NCI-H2029 treated with DMSO at 0.1 percent for 48 hours (cell line): ENCODE measurements at regions not wholly inside any gene's neighbourhood (a gene's known extent, or its start where the extent isn't known, plus 50 kb on each side); places are given as distances from the start of the nearest gene placed in this dataset.
"Not testable (repeated sequence)": the region's sequence is repeated elsewhere in the genome, so short reads cannot be mapped to it uniquely, and the experiment has no call there.

ENCODE experiments used
- DNase-seq: peaks from one replicate; lab custom pipeline; 2025; lab: John Stamatoyannopoulos, UW

GRCh38 chr22:47354668-47355387 lies 592.4 kb downstream of the TBC1D22A start:
- DNase-seq, result no peak

DNA sequence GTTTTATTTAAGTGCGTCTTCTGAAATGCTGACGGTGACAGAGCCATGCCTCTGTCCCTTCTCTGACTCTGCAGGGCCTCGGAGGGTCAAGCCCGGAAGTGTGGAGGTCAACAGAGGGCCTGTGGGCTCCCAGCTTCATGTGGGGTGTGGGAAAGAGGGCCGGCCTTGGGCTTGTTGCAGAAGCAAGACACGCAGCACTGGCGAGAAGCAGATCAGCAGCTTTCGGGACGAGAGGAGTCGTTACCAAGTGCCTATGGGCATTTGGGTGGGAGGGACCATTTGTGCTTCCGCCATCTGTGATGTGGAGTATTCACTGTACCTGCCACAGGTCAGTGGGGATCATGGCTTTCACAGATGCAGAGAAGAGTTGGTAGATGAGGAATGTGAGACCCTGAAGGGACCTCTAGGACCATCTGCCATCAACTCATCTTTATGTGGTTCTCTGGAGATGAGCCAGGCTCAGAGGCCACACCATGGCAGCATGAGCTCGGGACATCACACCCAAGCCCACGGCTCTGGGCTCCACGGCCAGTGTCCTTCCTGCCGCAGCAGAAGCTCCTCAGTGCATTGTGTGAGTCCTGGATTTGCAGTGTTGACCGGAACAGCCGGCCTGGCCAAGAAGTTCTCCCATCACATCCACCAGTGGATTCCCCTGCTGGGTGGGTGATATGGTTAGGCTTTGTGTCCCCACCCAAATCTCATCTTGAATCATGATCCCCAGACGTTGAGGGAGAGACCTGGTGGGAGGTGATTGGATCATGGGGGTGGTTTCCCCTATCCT lies 590.7 kb downstream of the TBC1D22A start:
- no peak for DNase-seq

GRCh38 chr22:47351836-47352579 lies 589.6 kb downstream of the TBC1D22A start:
- no peak for DNase-seq

- not testable (repeated sequence) for DNase-seq
These were observed 583.8 kb downstream of the TBC1D22A start for GRCh38 chr22:47346287-47346686.

- no peak for DNase-seq
These were observed 582.6 kb downstream of the TBC1D22A start for GRCh38 chr22:47345025-47345424.

DNA sequence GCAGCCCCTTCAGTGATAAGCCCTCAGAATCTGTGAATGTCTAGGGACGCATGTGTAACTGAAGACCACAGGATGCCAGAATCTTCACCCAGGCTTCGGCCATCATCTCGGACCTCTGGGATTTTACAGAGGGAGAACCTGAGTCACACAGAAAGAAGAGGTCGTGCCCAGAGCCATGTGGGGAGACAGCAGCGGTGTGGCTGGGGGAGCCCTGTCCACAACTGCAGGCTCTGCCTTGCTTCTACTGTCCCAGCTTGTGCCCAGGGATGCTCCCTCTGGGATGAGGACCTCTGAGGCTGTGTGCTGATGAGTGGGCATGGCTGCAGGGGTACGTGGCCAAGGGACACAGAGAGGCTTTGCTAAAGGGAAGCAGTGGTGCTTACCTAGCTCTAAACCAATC lies 582.0 kb downstream of the TBC1D22A start:
- DNase-seq, result no peak

GRCh38 chr22:47343611-47344010 lies 581.2 kb downstream of the TBC1D22A start:
- DNase-seq, result no peak

DNA sequence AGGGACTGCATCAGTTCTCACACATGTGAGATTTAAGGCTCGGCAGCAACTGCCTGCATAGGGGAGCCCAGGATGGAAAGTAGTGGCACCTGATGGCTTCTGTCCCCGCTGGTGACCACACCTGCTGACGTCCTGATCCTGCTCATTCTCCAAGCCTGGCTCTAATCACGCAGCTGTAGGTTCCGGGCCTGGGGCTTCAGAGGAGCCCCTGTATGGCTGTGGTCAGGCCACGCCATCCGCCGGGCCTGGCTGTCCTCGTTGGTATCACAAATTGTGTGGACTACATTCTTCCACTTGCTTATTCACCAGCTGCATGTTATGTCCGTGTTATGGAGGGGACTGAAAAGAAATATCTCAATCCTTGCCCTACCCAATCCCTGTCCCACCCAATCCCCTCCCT lies 580.0 kb downstream of the TBC1D22A start:
- no peak for DNase-seq

DNA sequence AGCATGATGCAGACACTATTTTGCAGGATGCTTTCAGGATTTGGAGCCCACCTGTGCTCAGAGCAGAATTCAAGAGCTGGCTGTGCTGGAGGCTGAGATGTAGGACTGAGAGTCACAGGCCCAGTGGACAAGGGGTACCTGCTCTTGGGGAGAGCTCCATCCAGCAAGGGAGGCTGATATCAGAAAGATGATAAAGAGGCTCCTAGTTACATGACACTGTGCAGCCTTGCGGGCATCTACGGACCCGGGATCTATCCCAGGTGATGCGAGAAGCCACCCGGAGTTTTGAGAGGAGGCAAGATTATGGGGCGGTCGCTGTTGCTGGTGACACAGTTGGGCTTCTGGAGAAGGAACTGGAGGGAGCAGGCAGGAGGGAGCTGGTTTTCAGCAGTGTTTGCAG lies 579.0 kb downstream of the TBC1D22A start:
- no peak for DNase-seq

- DNase-seq, result no peak
These were observed 578.5 kb downstream of the TBC1D22A start for GRCh38 chr22:47340851-47341436.

DNA sequence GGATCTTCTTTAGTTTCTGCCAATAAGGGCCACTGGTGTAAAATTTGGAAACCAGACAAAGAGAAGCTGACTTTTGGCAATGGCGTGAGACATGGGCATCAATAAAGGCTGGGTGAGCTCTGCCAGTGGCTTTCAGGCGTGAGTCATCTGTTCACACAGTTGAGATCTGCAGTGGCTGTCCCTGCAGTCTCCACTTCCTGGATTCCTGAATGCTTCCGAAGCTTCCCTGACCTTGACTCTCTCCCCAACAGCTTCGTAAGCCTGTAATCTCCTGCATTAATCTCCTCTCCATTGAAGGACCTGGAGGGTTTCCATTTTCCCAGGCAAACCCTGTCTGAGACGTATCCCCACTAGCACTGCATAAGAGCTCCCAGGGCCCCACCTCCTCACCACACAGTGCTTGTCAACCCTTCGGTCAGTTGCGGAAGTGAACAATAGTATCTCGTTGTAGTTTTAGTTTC lies 574.7 kb downstream of the TBC1D22A start:
- peak; percentile 77 for DNase-seq

DNA sequence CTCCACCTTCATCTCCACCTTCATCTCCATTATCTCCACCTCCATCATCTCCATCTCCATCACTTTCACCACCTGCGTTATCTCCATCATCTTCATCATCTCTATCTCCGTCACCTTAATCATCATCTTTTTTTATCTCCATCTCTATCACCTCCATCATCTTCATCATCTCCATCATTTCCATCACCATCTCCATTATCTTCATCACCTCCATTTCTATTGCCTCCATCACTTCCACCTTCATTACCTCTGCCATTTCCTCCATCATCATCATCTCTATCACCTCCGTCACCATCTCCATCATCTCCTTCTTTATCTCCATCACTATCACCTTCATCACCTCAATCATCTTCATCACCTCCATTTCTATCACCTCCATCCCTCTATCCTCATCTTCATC lies 573.5 kb downstream of the TBC1D22A start:
- DNase-seq, result no peak

- no peak for DNase-seq
These were observed 573.0 kb downstream of the TBC1D22A start for GRCh38 chr22:47335460-47335859.

DNA sequence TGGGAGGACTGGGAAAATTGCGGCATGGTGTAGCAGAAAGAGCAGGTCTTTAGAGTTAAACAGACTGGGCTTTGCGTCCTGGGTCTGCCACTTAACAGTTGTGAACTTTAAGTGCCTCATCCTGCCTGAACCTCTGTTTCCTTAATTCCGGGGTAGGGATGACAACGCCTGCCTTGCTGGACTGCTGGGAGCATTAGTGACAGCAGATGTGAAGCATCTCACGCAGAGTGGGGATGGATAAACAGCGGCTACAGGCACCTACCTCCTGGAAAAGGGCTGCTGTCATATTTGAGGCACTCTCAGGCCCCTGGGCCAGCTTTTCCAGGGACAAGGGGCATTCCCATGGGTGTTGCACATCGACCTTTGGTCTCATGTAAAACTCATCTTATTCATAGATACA lies 572.2 kb downstream of the TBC1D22A start:
- no peak for DNase-seq

DNA sequence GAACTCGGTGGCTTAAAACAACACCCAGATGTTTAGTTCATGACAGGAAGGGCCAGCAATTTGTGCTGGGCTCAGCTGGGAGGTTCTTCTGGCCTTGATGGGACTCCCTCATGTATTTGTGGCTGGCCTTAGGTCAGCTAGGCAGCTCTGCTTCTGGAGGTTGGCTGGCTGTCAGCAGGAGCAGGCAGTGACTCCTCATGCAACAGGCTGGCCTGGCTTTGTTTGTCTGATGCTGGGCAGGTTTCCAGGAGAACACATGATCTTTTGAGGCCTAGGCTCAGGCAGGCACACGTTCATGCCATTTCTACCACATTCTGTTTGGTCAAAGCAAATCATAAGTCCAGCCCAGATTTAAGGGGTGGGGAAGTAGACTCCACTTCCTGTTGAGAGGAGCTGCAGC lies 571.2 kb downstream of the TBC1D22A start:
- peak; percentile 88 for DNase-seq

DNA sequence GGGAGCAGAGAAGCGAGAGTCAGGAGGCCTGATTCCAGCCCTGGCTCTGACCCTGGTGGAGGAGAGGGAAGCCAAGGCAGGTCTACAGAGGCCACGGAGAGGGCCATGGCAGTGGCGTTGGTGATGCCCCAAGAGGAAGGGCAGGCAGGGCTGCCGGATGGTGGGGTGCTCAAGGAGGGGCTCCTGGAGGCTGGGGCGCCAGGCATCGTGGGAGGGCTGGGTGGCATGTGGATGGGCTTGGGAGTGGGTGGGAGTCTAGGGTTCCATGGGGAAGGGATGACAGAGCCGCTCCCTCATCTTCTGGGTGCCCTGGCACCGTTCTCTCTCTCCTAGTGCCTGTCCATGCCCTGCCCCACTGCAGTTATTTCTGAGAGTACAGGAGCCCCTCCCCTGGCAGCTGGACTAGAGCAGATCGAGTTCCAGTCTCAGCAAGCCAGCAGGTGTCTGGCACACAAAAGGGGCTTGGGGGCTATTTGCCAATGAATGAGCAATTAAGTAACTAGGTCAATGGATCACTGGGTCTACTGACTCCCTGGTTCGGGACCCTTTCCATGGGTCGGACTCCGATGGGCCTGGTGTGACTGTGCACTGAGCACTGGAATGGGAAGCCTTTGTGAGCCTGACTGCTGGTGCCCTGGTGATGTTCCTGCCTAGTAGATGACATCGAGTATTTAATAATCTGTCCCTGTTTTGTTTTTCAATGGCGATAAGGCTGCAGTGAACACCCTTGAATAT lies 570.0 kb downstream of the TBC1D22A start:
- no peak for DNase-seq

DNA sequence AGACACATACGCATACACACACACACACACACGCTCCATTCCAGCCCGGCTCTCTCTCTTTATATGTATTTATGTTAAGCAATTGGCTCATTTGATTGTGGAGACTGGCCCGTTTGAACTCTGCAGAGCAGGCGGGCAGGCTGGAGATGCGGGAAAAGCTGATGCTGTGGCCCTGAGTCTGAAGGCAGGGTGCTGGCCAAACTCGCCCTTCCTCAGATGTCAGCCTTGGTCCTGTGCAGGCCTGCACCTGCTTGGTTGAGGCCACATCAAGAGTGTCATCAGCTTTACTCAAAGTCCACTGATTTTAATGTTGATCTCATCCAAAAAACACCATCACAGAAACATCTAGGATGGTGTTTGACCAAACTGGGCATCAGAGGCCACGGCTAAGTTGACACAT lies 569.3 kb downstream of the TBC1D22A start:
- no peak for DNase-seq

DNA sequence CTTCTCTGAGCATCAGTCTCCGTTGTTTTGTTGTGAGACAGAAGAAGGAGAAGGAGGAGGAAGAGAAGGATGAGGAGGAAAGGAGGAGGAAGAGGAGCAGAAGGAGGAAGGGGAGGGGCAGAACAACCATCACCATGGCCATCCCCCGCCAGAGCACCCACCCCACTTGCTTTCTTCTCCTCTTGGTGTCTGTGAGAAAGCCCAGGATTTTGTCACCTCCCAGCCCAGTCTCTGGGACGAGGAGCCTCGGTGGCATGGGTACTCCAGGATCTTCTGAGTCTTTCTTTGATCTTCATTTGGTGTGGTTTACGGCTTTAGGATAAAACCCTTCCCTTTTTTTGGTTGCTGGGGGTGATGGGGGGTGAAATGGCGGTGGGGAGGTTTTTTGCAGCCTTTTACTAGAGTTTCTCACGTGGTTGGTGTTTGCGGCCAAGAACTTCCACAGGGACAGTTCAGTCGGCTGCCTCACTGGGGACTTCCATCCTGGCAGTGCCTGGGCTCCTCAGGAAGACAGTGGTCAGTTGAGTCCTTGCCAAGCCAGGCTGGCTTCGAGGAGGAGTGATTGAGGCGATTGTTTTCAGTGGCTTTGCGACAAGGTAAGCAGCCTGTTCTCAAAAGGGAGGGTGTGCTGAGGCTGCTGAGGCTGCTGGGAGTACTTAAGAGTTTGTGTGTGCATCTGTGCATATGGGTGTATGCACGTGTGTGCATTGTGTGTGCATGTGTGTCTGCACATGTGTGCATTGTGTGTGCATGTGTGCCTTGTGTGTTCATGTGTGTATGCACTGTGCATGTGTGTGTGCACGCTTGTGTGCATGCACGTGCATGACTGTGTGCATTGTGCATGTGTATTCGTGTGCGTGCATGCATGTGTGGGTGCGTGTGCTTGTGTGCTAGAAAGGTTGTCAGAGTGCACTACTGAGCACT lies 567.5 kb downstream of the TBC1D22A start:
- no peak for DNase-seq

- DNase-seq, result no peak
These were observed 566.2 kb downstream of the TBC1D22A start for GRCh38 chr22:47328550-47329243.

- no peak for DNase-seq
These were observed 564.8 kb downstream of the TBC1D22A start for GRCh38 chr22:47327241-47327640.
